OCI-LY3 (cell line): ENCODE measurements at regions not wholly inside any gene's neighbourhood (a gene's known extent, or its start where the extent isn't known, plus 50 kb on each side); places are given as distances from the start of the nearest gene placed in this dataset.

Experiments used
- H2AFZ ChIP-seq: fragments of 200-600, 300-600 bp; shearing (Covaris generic); 2 replicates; pipeline ENCODE4 v1.6.0; 2014; ENCODE audit warnings: antibody characterized with exemption, low read depth, low read length
- H3K27ac ChIP-seq: fragments of 200-600, 300-600 bp; sonication (generic); 2 replicates; pipeline ENCODE4 v1.5.1; 2014; ENCODE audit warnings: mild to moderate bottlenecking, low read length, moderate library complexity, mixed read lengths
- H3K27me3 ChIP-seq: fragments of 200-600, 300-600 bp; sonication (generic); 2 replicates; pipeline ENCODE4 v1.6.1; 2014; ENCODE audit warnings: low read depth, low read length, mixed read lengths
- H3K36me3 ChIP-seq: fragments of 200-600, 300-600 bp; sonication (generic); replicated peaks from 2 replicates; pipeline ENCODE3; 2014; ENCODE audit warnings: low read depth, low read length, mixed read lengths
- H3K4me1 ChIP-seq: fragments of 300-600, 200-600 bp; sonication (generic); 2 replicates; pipeline ENCODE4 v1.6.1; 2014; ENCODE audit warnings: low read length, mixed read lengths
- H3K4me2 ChIP-seq: fragments of 200-600, 300-600 bp; sonication (generic); 2 replicates; pipeline ENCODE4 v1.6.1; 2014; ENCODE audit warnings: low read length, mixed read lengths
- H3K4me3 ChIP-seq: fragments of 300-600, 200-600 bp; sonication (generic); 2 replicates; pipeline ENCODE4 v1.5.1; 2014; ENCODE audit warnings: antibody characterized with exemption, mild to moderate bottlenecking, low read length, moderate library complexity
- H3K79me2 ChIP-seq: fragments of 300-600, 200-600 bp; shearing (Covaris generic); 2 replicates; pipeline ENCODE4 v1.6.1; 2014; ENCODE audit warnings: mild to moderate bottlenecking, low read length, mixed read lengths
- H3K9ac ChIP-seq: fragments of 300-600, 200-600 bp; shearing (Covaris generic); 2 replicates; pipeline ENCODE4 v1.6.0; 2014; ENCODE audit warnings: mild to moderate bottlenecking, low read length, moderate library complexity
- H3K9me3 ChIP-seq: fragments of 200-600, 300-600 bp; shearing (Covaris generic); 2 replicates; pipeline ENCODE4 v1.6.1; 2014; ENCODE audit warnings: low read length, mixed read lengths; ENCODE audit not compliant: insufficient read depth
- H4K20me1 ChIP-seq: fragments of 200-600, 300-600 bp; sonication (generic); 2 replicates; pipeline ENCODE4 v1.6.1; 2016; ENCODE audit warnings: low read length, mixed read lengths; ENCODE audit not compliant: insufficient read depth
- EZH2phosphoT487 ChIP-seq: fragments of 200-600 bp; shearing (Covaris generic); IDR thresholded peaks from 2 replicates; pipeline ENCODE4 v1.6.1; 2018; ENCODE audit warnings: antibody characterized with exemption, mixed run types, low read depth
- TF ChIP-seq, protein P1 (sequence below): fragments of 200-600, 300-600 bp; sonication (generic); IDR thresholded peaks from 2 replicates; pipeline ENCODE4 v1.5.1; 2014; ENCODE audit warnings: antibody characterized with exemption, low read length, low read depth

GRCh38 chrX:79588233-79588632 lies 221.1 kb upstream of the ITM2A start:
- H3K4me2 ChIP-seq, result no peak overlapping the region
- H3K27ac ChIP-seq, result no peak overlapping the region
- H3K36me3 ChIP-seq, result no peaks in the 10 kb centered on the region
- H3K27me3 ChIP-seq, result no peaks in the 10 kb centered on the region
- H3K9ac ChIP-seq, result no peak overlapping the region
- no peaks in the 10 kb centered on the region for H3K4me1 ChIP-seq
- H4K20me1 ChIP-seq, result no peaks in the 10 kb centered on the region
- no peaks in the 10 kb centered on the region for H3K9me3 ChIP-seq
- no peaks in the 10 kb centered on the region for H3K79me2 ChIP-seq
- no peak overlapping the region for H2AFZ ChIP-seq
- TF ChIP-seq, protein P1, sequence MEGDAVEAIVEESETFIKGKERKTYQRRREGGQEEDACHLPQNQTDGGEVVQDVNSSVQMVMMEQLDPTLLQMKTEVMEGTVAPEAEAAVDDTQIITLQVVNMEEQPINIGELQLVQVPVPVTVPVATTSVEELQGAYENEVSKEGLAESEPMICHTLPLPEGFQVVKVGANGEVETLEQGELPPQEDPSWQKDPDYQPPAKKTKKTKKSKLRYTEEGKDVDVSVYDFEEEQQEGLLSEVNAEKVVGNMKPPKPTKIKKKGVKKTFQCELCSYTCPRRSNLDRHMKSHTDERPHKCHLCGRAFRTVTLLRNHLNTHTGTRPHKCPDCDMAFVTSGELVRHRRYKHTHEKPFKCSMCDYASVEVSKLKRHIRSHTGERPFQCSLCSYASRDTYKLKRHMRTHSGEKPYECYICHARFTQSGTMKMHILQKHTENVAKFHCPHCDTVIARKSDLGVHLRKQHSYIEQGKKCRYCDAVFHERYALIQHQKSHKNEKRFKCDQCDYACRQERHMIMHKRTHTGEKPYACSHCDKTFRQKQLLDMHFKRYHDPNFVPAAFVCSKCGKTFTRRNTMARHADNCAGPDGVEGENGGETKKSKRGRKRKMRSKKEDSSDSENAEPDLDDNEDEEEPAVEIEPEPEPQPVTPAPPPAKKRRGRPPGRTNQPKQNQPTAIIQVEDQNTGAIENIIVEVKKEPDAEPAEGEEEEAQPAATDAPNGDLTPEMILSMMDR, result no peak
- no peak for TF ChIP-seq EZH2phosphoT487
- no peak overlapping the region for H3K4me3 ChIP-seq

DNA sequence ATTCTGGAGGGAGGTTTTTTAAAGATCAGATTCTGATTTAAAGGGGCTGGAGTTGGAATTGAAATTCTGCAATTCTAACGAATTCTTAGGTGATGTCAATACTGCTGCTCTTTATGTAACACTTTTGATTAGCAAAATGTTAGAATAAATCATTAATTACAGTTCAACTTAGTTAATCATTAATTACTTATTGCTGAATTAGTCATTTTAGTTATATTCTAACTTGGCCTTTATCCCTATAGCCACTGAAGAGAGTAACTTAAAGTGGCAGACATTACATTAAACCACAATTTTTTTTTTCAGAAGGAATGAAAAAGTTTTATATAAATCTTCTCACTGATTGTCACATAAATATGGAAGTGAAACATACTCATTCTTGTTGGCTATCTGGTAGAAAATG lies 206.6 kb upstream of the ITM2A start:
- no peak overlapping the region for H3K9ac ChIP-seq
- H3K27me3 ChIP-seq, result no peaks in the 10 kb centered on the region
- no peaks in the 10 kb centered on the region for H3K4me1 ChIP-seq
- no peaks in the 10 kb centered on the region for H3K36me3 ChIP-seq
- no peak overlapping the region for H3K27ac ChIP-seq
- no peaks in the 10 kb centered on the region for H3K9me3 ChIP-seq
- no peaks in the 10 kb centered on the region for H3K79me2 ChIP-seq
- TF ChIP-seq EZH2phosphoT487, result no peak
- TF ChIP-seq, protein P1, result no peak
- no peaks in the 10 kb centered on the region for H4K20me1 ChIP-seq
- no peak overlapping the region for H3K4me2 ChIP-seq
- H3K4me3 ChIP-seq, result no peak overlapping the region
- H2AFZ ChIP-seq, result no peak overlapping the region

DNA sequence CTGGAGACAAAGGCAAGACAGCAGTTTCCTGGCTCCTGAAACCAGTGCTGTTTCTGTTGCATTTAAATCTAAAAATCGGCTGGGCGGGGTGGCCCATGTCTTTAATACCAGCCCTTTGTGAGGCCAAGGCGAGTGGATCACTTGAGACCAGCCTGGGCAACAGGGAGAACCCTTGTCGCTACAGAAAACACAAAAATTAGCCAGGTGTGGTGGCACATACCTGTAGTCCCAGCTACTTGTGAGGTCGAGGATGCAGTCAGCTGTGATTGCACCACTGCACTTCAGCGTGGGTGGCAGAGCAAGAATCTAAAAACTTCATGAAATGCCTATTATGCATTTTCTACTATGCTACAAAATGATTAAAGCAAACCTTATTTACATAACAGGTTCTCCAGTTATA lies 205.4 kb upstream of the ITM2A start:
- H3K79me2 ChIP-seq, result no peaks in the 10 kb centered on the region
- no peaks in the 10 kb centered on the region for H3K9me3 ChIP-seq
- no peaks in the 10 kb centered on the region for H3K36me3 ChIP-seq
- no peak overlapping the region for H3K9ac ChIP-seq
- TF ChIP-seq, protein P1, result no peak
- no peak for TF ChIP-seq EZH2phosphoT487
- H3K4me2 ChIP-seq, result no peak overlapping the region
- H4K20me1 ChIP-seq, result no peaks in the 10 kb centered on the region
- H3K4me1 ChIP-seq, result no peaks in the 10 kb centered on the region
- no peaks in the 10 kb centered on the region for H3K27me3 ChIP-seq
- no peak overlapping the region for H2AFZ ChIP-seq
- H3K27ac ChIP-seq, result no peak overlapping the region
- H3K4me3 ChIP-seq, result no peak overlapping the region

- Histone ChIP-seq H3K79me2 (no peaks in the 10 kb centered on the region), H3K4me3 (no peak overlapping the region), H4K20me1 (no peaks in the 10 kb centered on the region), H3K36me3 (no peaks in the 10 kb centered on the region), H3K4me1 (no peaks in the 10 kb centered on the region), H3K9me3 (no peaks in the 10 kb centered on the region), H3K9ac (no peak overlapping the region), H2AFZ (0 out of 2 replicates have a peak overlapping the region, but pooled peaks have one; percentile 54), H3K4me2 (no peak overlapping the region), H3K27ac (no peak overlapping the region), H3K27me3 (no peaks in the 10 kb centered on the region)
- TF ChIP-seq, protein P1, result no peak
- TF ChIP-seq EZH2phosphoT487, result no peak
Measured at GRCh38 chrX:79570524-79571240, 203.5 kb upstream of the ITM2A start.
